Endothelial cell of umbilical vein (primary cell): ENCODE measurements at regions not wholly inside any gene's neighbourhood (a gene's known extent, or its start where the extent isn't known, plus 50 kb on each side); places are given as distances from the start of the nearest gene placed in this dataset.

ENCODE experiments used
- BruUV-seq: library from RNA; stranded (reverse); fragments of 400-500 nt; replicated peaks from 2 replicates; lab custom pipeline; 2021; lab: Mats Ljungman, UMichigan
- CTCF ChIA-PET: fragments of 300-600, 350-600 bp; sonication (Branson Sonifier 250); formaldehyde crosslinking; loops from one replicate; lab custom pipeline; 2021; ENCODE audit warnings: antibody characterized with exemption, inconsistent platforms; lab: Charles Lee
- POLR2A ChIA-PET: fragments of 300-600, 350-600 bp; sonication (Branson Sonifier 250); formaldehyde crosslinking; loops from one replicate; lab custom pipeline; 2021; ENCODE audit warnings: antibody characterized with exemption, inconsistent platforms; lab: Charles Lee
- DNase-seq: peaks from one replicate; pipeline ENCODE4 v3.0.0-alpha.2; 2011; ENCODE audit warnings: low read depth, low spot score
- FAIRE-seq: peaks from 2 replicates; lab custom pipeline; 2011; peaks lifted over from hg19 to GRCh38; lab: Jason Lieb, UNC
- H2AFZ ChIP-seq: 2 replicates; pipeline ENCODE4 v1.6.0; 2012; ENCODE audit warnings: low read depth, low read length, control low read depth, inconsistent platforms
- H3K27ac ChIP-seq: 2 replicates; pipeline ENCODE4 v1.5.1; 2011; ENCODE audit warnings: low read depth, mild to moderate bottlenecking, control low read depth, low read length, moderate library complexity; ENCODE audit not compliant: insufficient read depth
- H3K27me3 ChIP-seq, 2 experiments: 2 replicates each; pipeline versions ENCODE4 v1.6.0 to v1.6.1; 2011; ENCODE audit warnings: low read length in 2 of 2, mixed read lengths in 1 of 2; ENCODE audit not compliant: control insufficient read depth in 2 of 2, insufficient read depth in 2 of 2
- H3K36me3 ChIP-seq, 2 experiments: 2 replicates in 1 of 2; 3 replicates in 1 of 2; pipeline ENCODE4 v1.5.1; 2011; ENCODE audit warnings: low read length in 2 of 2, mild to moderate bottlenecking in 1 of 2, moderate library complexity in 1 of 2; ENCODE audit not compliant: control insufficient read depth in 2 of 2, insufficient read depth in 2 of 2; ENCODE audit errors: extremely low read depth in 1 of 2
- H3K4me1 ChIP-seq: 3 replicates; pipeline ENCODE4 v1.5.1; 2011; ENCODE audit warnings: mild to moderate bottlenecking, low read length; ENCODE audit not compliant: control insufficient read depth, insufficient read depth; ENCODE audit errors: extremely low read depth
- H3K4me2 ChIP-seq: 2 replicates; pipeline ENCODE4 v1.6.1; 2011; ENCODE audit warnings: low read length, control low read depth, mixed read lengths; ENCODE audit not compliant: insufficient read depth
- H3K4me3 ChIP-seq, 3 experiments: fragments of 200-600 bp in 1 of 3; sonication (generic), shearing (Covaris generic) in 1 of 3; replicated peaks in 1 of 3; 2 replicates each; pipeline ENCODE4 v1.5.1; 2011 to 2016; ENCODE audit warnings: control low read depth in 3 of 3, low read length in 3 of 3, mild to moderate bottlenecking in 2 of 3, inconsistent platforms in 1 of 3, low read depth in 1 of 3, moderate library complexity in 1 of 3; ENCODE audit not compliant: insufficient read depth in 1 of 3
- H3K79me2 ChIP-seq: 2 replicates; pipeline ENCODE4 v1.6.0; 2012; ENCODE audit warnings: low read length, inconsistent platforms; ENCODE audit not compliant: control insufficient read depth, insufficient read depth
- H3K9ac ChIP-seq: replicated peaks from 2 replicates; pipeline ENCODE3; 2011; ENCODE audit warnings: low read length, control low read depth; ENCODE audit not compliant: insufficient read depth; ENCODE audit errors: extremely low read depth
- H3K9me1 ChIP-seq: replicated peaks from 3 replicates; pipeline ENCODE4 v1.6.0; 2011; ENCODE audit warnings: mild to moderate bottlenecking, low read length; ENCODE audit not compliant: control insufficient read depth, insufficient read depth; ENCODE audit errors: extremely low read depth
- H3K9me3 ChIP-seq: replicated peaks from 2 replicates; pipeline ENCODE4 v1.5.1; 2012; ENCODE audit warnings: low read length, inconsistent platforms; ENCODE audit not compliant: control insufficient read depth, insufficient read depth
- H4K20me1 ChIP-seq: replicated peaks from 2 replicates; pipeline ENCODE3; 2011; ENCODE audit warnings: mild to moderate bottlenecking, low read length; ENCODE audit not compliant: control insufficient read depth, insufficient read depth; ENCODE audit errors: extremely low read depth
- EZH2 ChIP-seq: IDR thresholded peaks from 2 replicates; pipeline ENCODE4 v1.6.1; 2012; ENCODE audit warnings: borderline replicate concordance, low read depth, mild to moderate bottlenecking, moderate library complexity, low read length, inconsistent platforms; ENCODE audit not compliant: severe bottlenecking
- FOS ChIP-seq: IDR thresholded peaks from 2 replicates; pipeline ENCODE4 v1.6.1; 2011; ENCODE audit warnings: mild to moderate bottlenecking, low read length, moderate library complexity, borderline replicate concordance; ENCODE audit not compliant: insufficient read depth
- GATA2 ChIP-seq: IDR thresholded peaks from 2 replicates; pipeline ENCODE4 v1.7.0; 2011; ENCODE audit warnings: low read depth, mild to moderate bottlenecking, moderate library complexity, mixed read lengths, low read length; ENCODE audit not compliant: insufficient read length, insufficient read depth
- JUN ChIP-seq: IDR thresholded peaks from 2 replicates; pipeline ENCODE4 v1.6.1; 2011; ENCODE audit warnings: borderline replicate concordance, low read depth; ENCODE audit not compliant: insufficient read length, insufficient read depth
- MAX ChIP-seq: IDR thresholded peaks from 2 replicates; pipeline ENCODE4 v1.6.1; 2011; ENCODE audit not compliant: insufficient read depth, insufficient read length
- MYC ChIP-seq: IDR thresholded peaks from one replicate; pipeline ENCODE4 v1.6.1; 2011; ENCODE audit warnings: mild to moderate bottlenecking, low read depth, low read length
- POLR2A ChIP-seq: IDR thresholded peaks from 2 replicates; pipeline ENCODE4 v1.6.1; 2012; ENCODE audit warnings: low read depth, mild to moderate bottlenecking, control low read depth, low read length
- POLR2AphosphoS5 ChIP-seq: IDR thresholded peaks from 2 replicates; pipeline ENCODE4 v1.6.1; 2012; ENCODE audit warnings: low read depth, mild to moderate bottlenecking, control low read depth, low read length, moderate library complexity; ENCODE audit not compliant: insufficient read depth
- dilution Hi-C: fragments of 300-500 bp; cut with MboI; formaldehyde crosslinking; loops from one replicate; pipeline ENCODE4 v1.15.0; 2019; ENCODE audit warnings: low sequenced_read_pairs; ENCODE audit not compliant: extremely low pct_ligation_motif_present
- intact Hi-C: fragments of 100-400 bp; cut with micrococcal nuclease; formaldehyde crosslinking; loops from one replicate; pipeline ENCODE4 v1.10.0; 2022
- TF ChIP-seq, protein P1 (sequence below), 2 donors: IDR thresholded peaks; 1 replicate in 1 of 2; 2 replicates in 1 of 2; pipeline ENCODE4 v1.5.1; 2011; ENCODE audit warnings: low read length in 2 of 2, mild to moderate bottlenecking in 2 of 2, moderate library complexity in 2 of 2, control low read depth in 1 of 2, inconsistent platforms in 1 of 2, low read depth in 1 of 2; ENCODE audit not compliant: insufficient read depth in 1 of 2; ENCODE audit errors: extremely low read depth in 1 of 2

- Histone ChIP-seq H3K4me2 (no peak overlapping the region), H3K9me3 (no peaks in the 10 kb centered on the region), H3K27me3 (no peaks in the 10 kb centered on the region), H3K27ac (no peak overlapping the region), H3K4me1 (no peaks in the 10 kb centered on the region), H3K36me3 (no peaks in the 10 kb centered on the region), H2AFZ (no peak overlapping the region), H3K4me3 (no peak overlapping the region), H3K9me1 (no peaks in the 10 kb centered on the region), H3K79me2 (no peaks in the 10 kb centered on the region), H4K20me1 (no peaks in the 10 kb centered on the region), H3K9ac (no peak overlapping the region)
- DNase-seq: no peak
- TF ChIP-seq GATA2: no peak
- no peak for TF ChIP-seq MYC
- TF ChIP-seq POLR2AphosphoS5: no peak
- no peak for TF ChIP-seq JUN
- no peak for TF ChIP-seq EZH2
- TF ChIP-seq FOS: no peak
- TF ChIP-seq MAX: no peak
- no peak for TF ChIP-seq POLR2A
- TF ChIP-seq, protein P1, sequence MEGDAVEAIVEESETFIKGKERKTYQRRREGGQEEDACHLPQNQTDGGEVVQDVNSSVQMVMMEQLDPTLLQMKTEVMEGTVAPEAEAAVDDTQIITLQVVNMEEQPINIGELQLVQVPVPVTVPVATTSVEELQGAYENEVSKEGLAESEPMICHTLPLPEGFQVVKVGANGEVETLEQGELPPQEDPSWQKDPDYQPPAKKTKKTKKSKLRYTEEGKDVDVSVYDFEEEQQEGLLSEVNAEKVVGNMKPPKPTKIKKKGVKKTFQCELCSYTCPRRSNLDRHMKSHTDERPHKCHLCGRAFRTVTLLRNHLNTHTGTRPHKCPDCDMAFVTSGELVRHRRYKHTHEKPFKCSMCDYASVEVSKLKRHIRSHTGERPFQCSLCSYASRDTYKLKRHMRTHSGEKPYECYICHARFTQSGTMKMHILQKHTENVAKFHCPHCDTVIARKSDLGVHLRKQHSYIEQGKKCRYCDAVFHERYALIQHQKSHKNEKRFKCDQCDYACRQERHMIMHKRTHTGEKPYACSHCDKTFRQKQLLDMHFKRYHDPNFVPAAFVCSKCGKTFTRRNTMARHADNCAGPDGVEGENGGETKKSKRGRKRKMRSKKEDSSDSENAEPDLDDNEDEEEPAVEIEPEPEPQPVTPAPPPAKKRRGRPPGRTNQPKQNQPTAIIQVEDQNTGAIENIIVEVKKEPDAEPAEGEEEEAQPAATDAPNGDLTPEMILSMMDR (IDR thresholded peaks at IDR 0.05; ENCODE audit: extremely low read depth in 1 of 2, insufficient read depth in 1 of 2, low read depth in 1 of 2, low read length in 2 of 2): no peak
- ChIA-PET CTCF (interaction anchor here (1.2 kb wide), 1 partner anchor 9 kb away, joined by 4 read pairs; no protein-coding TSS in a partner anchor), POLR2A (no interaction called here)
- intact Hi-C loops (no loop called here), dilution Hi-C loops (no loop called here)
- no TSS peak for BruUV-seq
- FAIRE-seq: no peak
Measured at GRCh38 chr16:56109205-56109604, 82.1 kb upstream of the GNAO1 start.
